Cardiac muscle cell (in vitro differentiated cells and primary cell): ENCODE measurements at regions not wholly inside any gene's neighbourhood (a gene's known extent, or its start where the extent isn't known, plus 50 kb on each side); places are given as distances from the start of the nearest gene placed in this dataset.
"Not testable (repeated sequence)": the region's sequence is repeated elsewhere in the genome, so short reads cannot be mapped to it uniquely, and the experiment has no call there.

ENCODE experiments used
- DNase-seq, 2 donors: peaks; one replicate each; pipeline versions ENCODE4 v3.0.0 to v3.0.0-alpha.2; 2010 to 2017; ENCODE audit warnings: low read depth in 1 of 2, low spot score in 1 of 2
- H3K27ac ChIP-seq: fragments of 200-600 bp; sonication (generic); 2 replicates; pipeline ENCODE4 v1.5.1; 2016
- H3K27me3 ChIP-seq: fragments of 200-600 bp; sonication (generic); 2 replicates; pipeline ENCODE4 v1.6.0; 2016; ENCODE audit warnings: control low read depth
- H3K36me3 ChIP-seq: fragments of 200-600 bp; sonication (generic); 2 replicates; pipeline ENCODE4 v1.5.1; 2016; ENCODE audit warnings: control low read depth
- H3K4me1 ChIP-seq: fragments of 200-600 bp; sonication (generic); 2 replicates; pipeline ENCODE4 v1.8.1; 2017; ENCODE audit warnings: low read depth, mild to moderate bottlenecking, mixed run types
- H3K4me3 ChIP-seq: fragments of 200-600 bp; sonication (generic); 2 replicates; pipeline ENCODE4 v1.5.1; 2016; ENCODE audit warnings: mild to moderate bottlenecking
- H3K9me3 ChIP-seq: fragments of 200-600 bp; sonication (generic); 2 replicates; pipeline ENCODE4 v1.5.1; 2017; ENCODE audit warnings: low read depth, mild to moderate bottlenecking, control low read depth
- CTCF ChIP-seq: IDR thresholded peaks from 2 replicates; pipeline ENCODE4 v1.5.1; 2012; ENCODE audit warnings: low read depth, mild to moderate bottlenecking, low read length

GRCh38 chr2:20949256-20949655 is 94.6 kb downstream of the APOB start:
- DNase-seq: no peak
- Histone ChIP-seq H3K36me3 (no peaks in the 10 kb centered on the region), H3K27me3 (no peaks in the 10 kb centered on the region), H3K9me3 (no peaks in the 10 kb centered on the region), H3K27ac (no peak overlapping the region), H3K4me1 (no peaks in the 10 kb centered on the region), H3K4me3 (no peak overlapping the region)
- no peak for TF ChIP-seq CTCF

- no peaks in the 10 kb centered on the region for H3K36me3 ChIP-seq
- H3K27me3 ChIP-seq: no peaks in the 10 kb centered on the region
- no peak for TF ChIP-seq CTCF
- no peak overlapping the region for H3K4me3 ChIP-seq
- DNase-seq: no peak
- no peaks in the 10 kb centered on the region for H3K9me3 ChIP-seq
- H3K4me1 ChIP-seq: no peaks in the 10 kb centered on the region
- no peak overlapping the region for H3K27ac ChIP-seq
Measured at GRCh38 chr2:20946468-20946867, 97.4 kb downstream of the APOB start.

GRCh38 chr2:20943721-20944120 is 100.2 kb downstream of the APOB start:
- H3K4me3 ChIP-seq, H3K36me3 ChIP-seq, H3K27ac ChIP-seq, H3K27me3 ChIP-seq, H3K9me3 ChIP-seq, H3K4me1 ChIP-seq, DNase-seq: not testable (repeated sequence)

- no peaks in the 10 kb centered on the region for H3K9me3 ChIP-seq
Measured at GRCh38 chr2:20942646-20943125, 101.2 kb downstream of the APOB start.

GRCh38 chr2:20940856-20941255 is 103.0 kb downstream of the APOB start:
- no peak for DNase-seq
- no peaks in the 10 kb centered on the region for H3K9me3 ChIP-seq

More at GRCh38 chr2:20942646-20943125, 101.2 kb downstream of the APOB start:
- Histone ChIP-seq H3K27me3 (no peaks in the 10 kb centered on the region), H3K4me1 (no peaks in the 10 kb centered on the region), H3K4me3 (no peak overlapping the region), H3K27ac (no peak overlapping the region), H3K36me3 (no peaks in the 10 kb centered on the region)
- TF ChIP-seq CTCF: no peak
- no peak for DNase-seq

More at GRCh38 chr2:20940856-20941255, 103.0 kb downstream of the APOB start:
- Histone ChIP-seq H3K27ac (no peak overlapping the region), H3K4me3 (no peak overlapping the region), H3K27me3 (no peaks in the 10 kb centered on the region), H3K36me3 (no peaks in the 10 kb centered on the region), H3K4me1 (no peaks in the 10 kb centered on the region)
- TF ChIP-seq CTCF: no peak
